Peyer's patch (tissue), 4 donors: ENCODE measurements at regions not wholly inside any gene's neighbourhood (a gene's known extent, or its start where the extent isn't known, plus 50 kb on each side); places are given as distances from the start of the nearest gene placed in this dataset.

Experiments used
- CTCF ChIP-seq, 6 experiments: fragments of 450-650 bp in 4 of 6; fragments of 200-600 bp in 2 of 6; sonication (generic) in 1 of 6; IDR thresholded peaks; one replicate each; pipeline ENCODE4 v1.5.1; 2017 to 2019; ENCODE audit warnings: antibody characterized with exemption in 6 of 6, mild to moderate bottlenecking in 3 of 6, moderate library complexity in 1 of 6
- POLR2A ChIP-seq, 2 donors: fragments of 450-650 bp; IDR thresholded peaks; one replicate each; pipeline ENCODE4 v1.5.1; 2017; ENCODE audit warnings: antibody characterized with exemption in 2 of 2, mild to moderate bottlenecking in 2 of 2, moderate library complexity in 2 of 2

- TF ChIP-seq POLR2A (IDR thresholded peaks at IDR 0.05) (no peak), CTCF (IDR thresholded peaks at IDR 0.05) (no peak)
Observed at GRCh38 chr22:48783821-48784266, 1043.8 kb downstream of the BRD1 start.
